AG04450 (cell line): ENCODE measurements at regions not wholly inside any gene's neighbourhood (a gene's known extent, or its start where the extent isn't known, plus 50 kb on each side); places are given as distances from the start of the nearest gene placed in this dataset.

Source experiments
- CTCF ChIA-PET: fragments of 300-600, 350-600 bp; formaldehyde crosslinking; extraction: SDS; loops from one replicate; lab custom pipeline; 2022; ENCODE audit warnings: antibody characterized with exemption, inconsistent platforms; lab: Charles Lee
- POLR2A ChIA-PET: fragments of 350-600 bp; formaldehyde crosslinking; extraction: SDS; loops from one replicate; lab custom pipeline; 2021; ENCODE audit warnings: antibody characterized with exemption, inconsistent platforms; lab: Yijun Ruan, JAX
- DNase-seq: peaks from one replicate; pipeline ENCODE4 v3.0.0-alpha.2; 2011; ENCODE audit warnings: low read depth, low spot score
- H3K27ac ChIP-seq: one replicate; pipeline ENCODE4 v1.5.1; 2012; ENCODE audit warnings: low read depth, low read length, control low read depth
- H3K27me3 ChIP-seq: one replicate; pipeline ENCODE4 v1.6.0; 2012; ENCODE audit warnings: low read length; ENCODE audit not compliant: control insufficient read depth, insufficient read depth
- H3K4me3 ChIP-seq: 2 replicates; pipeline ENCODE4 v1.5.1; 2011; ENCODE audit warnings: mild to moderate bottlenecking, low read depth, low read length, control low read depth
- H3K9me3 ChIP-seq: 2 replicates; pipeline ENCODE4 v1.5.1; 2012; ENCODE audit warnings: low read length; ENCODE audit not compliant: control insufficient read depth, insufficient read depth
- CTCF ChIP-seq: IDR thresholded peaks from 2 replicates; pipeline ENCODE4 v1.5.1; 2011; ENCODE audit warnings: low read depth, low read length, control low read depth, inconsistent platforms

DNA sequence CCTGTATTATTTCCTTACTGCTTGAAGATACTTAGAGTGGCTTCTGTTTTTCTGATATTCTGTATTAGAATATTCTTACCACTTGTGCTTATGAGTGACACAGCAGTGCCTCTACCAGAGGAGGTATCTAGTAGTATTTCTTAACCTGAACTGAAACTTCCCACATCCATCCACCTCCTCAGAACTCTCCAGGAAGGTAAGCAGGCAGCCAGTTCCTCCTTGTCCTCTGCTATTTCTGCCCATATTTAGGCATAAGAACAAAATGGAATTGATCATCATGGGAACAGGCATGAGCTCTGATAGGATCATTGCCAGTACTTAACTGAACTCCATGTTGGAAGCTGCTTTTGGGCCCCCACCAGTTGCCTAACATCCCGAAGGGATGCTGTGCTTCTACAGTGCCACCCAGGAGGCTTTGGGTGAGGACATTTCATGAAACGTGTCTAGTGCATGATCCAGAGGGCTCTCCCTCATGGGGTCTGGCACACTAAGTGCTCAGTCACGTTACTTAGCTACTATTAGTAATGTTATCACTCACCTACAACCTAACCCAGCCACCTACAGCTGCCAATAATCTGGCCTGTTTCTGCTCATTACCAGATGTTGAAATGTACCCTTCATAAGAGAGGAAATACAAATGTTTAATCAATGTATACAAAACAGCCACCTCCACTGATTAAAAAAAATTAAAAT is 520.7 kb downstream of the EIPR1 start:
- no peak for DNase-seq
- Histone ChIP-seq H3K9me3 (peaks cover 36% of the 10 kb centered on the region), H3K27me3 (no peaks in the 10 kb centered on the region), H3K27ac (no peak overlapping the region), H3K4me3 (no peak overlapping the region)
- TF ChIP-seq CTCF: no peak
- POLR2A ChIA-PET: no interaction called here
- CTCF ChIA-PET: no interaction called here

- CTCF ChIA-PET: no interaction called here
- POLR2A ChIA-PET: no interaction called here
Measured at GRCh38 chr2:2855297-2855696, 522.3 kb downstream of the EIPR1 start.

GRCh38 chr2:2853346-2853745 is 522.3 kb upstream of the MYT1L start:
- DNase-seq: no peak
- Histone ChIP-seq H3K9me3 (peaks cover 49% of the 10 kb centered on the region), H3K4me3 (no peak overlapping the region), H3K27me3 (no peaks in the 10 kb centered on the region), H3K27ac (no peak overlapping the region)
- TF ChIP-seq CTCF: no peak
- POLR2A ChIA-PET: no interaction called here
- CTCF ChIA-PET: no interaction called here

More at GRCh38 chr2:2855297-2855696, 522.3 kb downstream of the EIPR1 start:
- peaks cover 38% of the 10 kb centered on the region for H3K9me3 ChIP-seq
- no peak for DNase-seq
- H3K4me3 ChIP-seq: no peak overlapping the region
- no peak overlapping the region for H3K27ac ChIP-seq
- H3K27me3 ChIP-seq: no peaks in the 10 kb centered on the region
- no peak for TF ChIP-seq CTCF

DNA sequence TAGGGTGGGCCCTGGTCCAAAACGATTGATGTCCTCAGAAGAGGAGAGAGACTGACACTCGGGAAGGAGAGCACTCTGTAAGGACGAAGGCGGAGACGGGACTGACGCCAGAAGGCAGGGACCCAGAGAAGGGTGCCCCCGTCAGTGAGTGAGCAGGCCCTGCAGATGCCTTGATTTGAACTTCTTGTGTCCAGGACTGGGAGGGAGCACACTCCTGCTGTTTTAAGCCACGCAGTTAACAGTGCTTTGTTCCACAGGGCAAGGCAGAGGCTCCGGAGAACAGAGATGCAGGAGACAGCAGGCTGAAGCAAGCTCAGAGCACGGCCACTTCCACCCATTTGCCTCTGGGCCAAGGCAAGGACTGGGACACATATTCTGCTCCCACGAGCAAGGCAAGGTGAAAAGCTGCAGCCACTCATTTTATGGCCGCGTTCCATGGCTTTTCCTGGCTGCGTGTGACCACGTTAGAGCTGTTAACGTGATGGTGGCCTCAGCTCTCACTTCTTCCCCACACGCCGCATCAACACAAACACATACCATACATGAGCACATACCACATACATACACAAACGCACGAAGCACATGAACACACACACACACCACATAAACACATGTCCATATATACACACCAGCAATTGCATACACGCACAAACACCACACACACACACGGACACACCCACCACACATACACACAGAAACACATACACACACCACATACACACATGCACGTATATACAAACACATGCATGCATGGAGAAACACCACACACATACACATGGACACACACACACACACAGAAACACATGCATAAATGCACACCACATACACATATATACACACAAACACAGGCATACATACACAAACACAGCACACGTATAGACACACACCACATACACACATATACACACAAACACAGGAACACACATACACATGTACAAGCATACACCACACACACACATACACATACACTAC is 521.0 kb upstream of the MYT1L start:
- ChIA-PET CTCF (no interaction called here), POLR2A (no interaction called here)
- Histone ChIP-seq H3K9me3 (peaks cover 61% of the 10 kb centered on the region), H3K27me3 (no peaks in the 10 kb centered on the region), H3K27ac (no peak overlapping the region), H3K4me3 (no peak overlapping the region)
- no peak for DNase-seq
- no peak for TF ChIP-seq CTCF

- Histone ChIP-seq H3K27me3 (no peaks in the 10 kb centered on the region), H3K4me3 (no peak overlapping the region), H3K27ac (no peak overlapping the region), H3K9me3 (peaks cover 64% of the 10 kb centered on the region)
- no peak for TF ChIP-seq CTCF
- no peak for DNase-seq
- CTCF ChIA-PET: no interaction called here
- POLR2A ChIA-PET: no interaction called here
Measured at GRCh38 chr2:2851316-2851715, 520.2 kb upstream of the MYT1L start.
